ENCODE measurements at regions not wholly inside any gene's neighbourhood (a gene's known extent, or its start where the extent isn't known, plus 50 kb on each side); places are given as distances from the start of the nearest gene placed in this dataset.
A peak's percentile ranks its signal among the peaks of the same experiment; 100 is the strongest.

GRCh38 chr2:12534646-12535263 lies 182.0 kb upstream of the TRIB2 start:
- ChIA-PET POLR2A (interaction anchor here (1.0 to 1.3 kb wide), 2 partner anchors 12 to 32 kb away, joined by 3 to 4 read pairs; no protein-coding TSS in a partner anchor), CTCF (interaction anchor here (0.6 to 1.4 kb wide), 3 partner anchors 13 to 181 kb away, joined by 3 read pairs; no protein-coding TSS in a partner anchor)
- peaks cover 0 to 7% (median 0%) of the 10 kb centered on the region in 5 donors for H3K27me3 Mint-ChIP-seq
- intact Hi-C loops (cut with micrococcal nuclease) = no loop called here
- no peaks in the 10 kb centered on the region for H3K9me3 ChIP-seq (ENCODE audit: control insufficient read depth in 2 of 3, low read length in 3 of 3)
- no peaks in the 10 kb centered on the region for H3K36me3 ChIP-seq (ENCODE audit: control insufficient read depth in 2 of 3, insufficient read depth in 3 of 3, low read length in 3 of 3)
- no peak for ATAC-seq
- no peaks in the 10 kb centered on the region for H3K27me3 ChIP-seq (ENCODE audit: control insufficient read depth in 2 of 2, insufficient read depth in 2 of 2, low read length in 2 of 2)
- H3K4me3 ChIP-seq (ENCODE audit: low read length) = no peak overlapping the region
- DNase-seq = no peak
- peak overlapping the region in 8 of 10 donors; percentile 6 to 80 (median 63) for H3K4me3 Mint-ChIP-seq
- no peak overlapping the region for H3K27ac ChIP-seq (ENCODE audit: low read depth, low read length)
- H3K9me3 Mint-ChIP-seq = peaks cover 0 to 1% (median 0%) of the 10 kb centered on the region in 11 donors
- H3K36me3 Mint-ChIP-seq = peaks cover 0 to 5% (median 0%) of the 10 kb centered on the region in 5 donors
- H3K4me1 Mint-ChIP-seq = peaks cover 12 to 46% (median 36%) of the 10 kb centered on the region in 7 donors
- H3K27ac Mint-ChIP-seq = peak overlapping the region in 6 of 9 donors; percentile 74 to 92 (median 84)
- H3K4me1 ChIP-seq (ENCODE audit: control insufficient read depth in 2 of 2, insufficient read depth in 2 of 2, low read length in 2 of 2) = peaks cover 0 to 12% of the 10 kb centered on the region in 2 donors

GRCh38 chr2:12536976-12537375 lies 179.8 kb upstream of the TRIB2 start:
- intact Hi-C loops (cut with micrococcal nuclease) = loop anchor here in 1 of 2 donors (2.0 kb wide), 1 partner anchor 18 kb away; no protein-coding TSS in a partner anchor
- ATAC-seq = no peak
- no peak overlapping the region for H3K27ac Mint-ChIP-seq
- no peaks in the 10 kb centered on the region for H3K36me3 ChIP-seq (ENCODE audit: control insufficient read depth in 2 of 3, insufficient read depth in 3 of 3, low read length in 3 of 3)
- no peaks in the 10 kb centered on the region for H3K9me3 ChIP-seq (ENCODE audit: control insufficient read depth in 2 of 3, low read length in 3 of 3)
- peaks cover 0 to 1% (median 0%) of the 10 kb centered on the region in 11 donors for H3K9me3 Mint-ChIP-seq
- no peak overlapping the region for H3K4me3 ChIP-seq (ENCODE audit: low read length)
- peaks cover 0 to 5% (median 0%) of the 10 kb centered on the region in 5 donors for H3K36me3 Mint-ChIP-seq
- H3K4me1 Mint-ChIP-seq = peaks cover 12 to 53% (median 36%) of the 10 kb centered on the region in 7 donors
- H3K4me1 ChIP-seq (ENCODE audit: control insufficient read depth in 2 of 2, insufficient read depth in 2 of 2, low read length in 2 of 2) = peaks cover 0 to 12% of the 10 kb centered on the region in 2 donors
- no peak for DNase-seq
- H3K4me3 Mint-ChIP-seq = no peak overlapping the region
- ChIA-PET POLR2A (no interaction called here), CTCF (interaction anchor here (1.4 kb wide), 1 partner anchor 35 kb away, joined by 4 read pairs; no protein-coding TSS in a partner anchor)
- H3K27ac ChIP-seq (ENCODE audit: low read depth, low read length) = no peak overlapping the region
- peaks cover 0 to 7% (median 0%) of the 10 kb centered on the region in 5 donors for H3K27me3 Mint-ChIP-seq
- H3K27me3 ChIP-seq (ENCODE audit: control insufficient read depth in 2 of 2, insufficient read depth in 2 of 2, low read length in 2 of 2) = no peaks in the 10 kb centered on the region

- H3K4me1 ChIP-seq (ENCODE audit: control insufficient read depth in 2 of 2, insufficient read depth in 2 of 2, low read length in 2 of 2) = peaks cover 0 to 12% of the 10 kb centered on the region in 2 donors
- Mint-ChIP-seq H3K4me3 (no peak overlapping the region), H3K36me3 (peaks cover 0 to 6% (median 0%) of the 10 kb centered on the region in 5 donors), H3K27ac (peak overlapping the region in 1 of 9 donors; percentile 42), H3K9me3 (peaks cover 0 to 1% (median 0%) of the 10 kb centered on the region in 11 donors), H3K27me3 (no peaks in the 10 kb centered on the region), H3K4me1 (peaks cover 10 to 55% (median 27%) of the 10 kb centered on the region in 7 donors)
- intact Hi-C loops (cut with micrococcal nuclease) = no loop called here
- H3K36me3 ChIP-seq (ENCODE audit: control insufficient read depth in 2 of 3, insufficient read depth in 3 of 3, low read length in 3 of 3) = no peaks in the 10 kb centered on the region
- H3K27ac ChIP-seq (ENCODE audit: low read depth, low read length) = no peak overlapping the region
- no peak for DNase-seq
- POLR2A ChIA-PET = interaction anchor here (0.7 kb wide), 1 partner anchor 9 kb away, joined by 4 read pairs; no protein-coding TSS in a partner anchor
- no peak overlapping the region for H3K4me3 ChIP-seq (ENCODE audit: low read length)
- no peaks in the 10 kb centered on the region for H3K27me3 ChIP-seq (ENCODE audit: control insufficient read depth in 2 of 2, insufficient read depth in 2 of 2, low read length in 2 of 2)
- no peaks in the 10 kb centered on the region for H3K9me3 ChIP-seq (ENCODE audit: control insufficient read depth in 2 of 3, low read length in 3 of 3)
- ATAC-seq = no peak
- CTCF ChIA-PET = no interaction called here
Observed at GRCh38 chr2:12538138-12538694, 178.5 kb upstream of the TRIB2 start.

GRCh38 chr2:12539336-12539735 lies 177.4 kb upstream of the TRIB2 start:
- peaks cover 0 to 3% of the 10 kb centered on the region in 2 donors for H3K4me1 ChIP-seq (ENCODE audit: control insufficient read depth in 2 of 2, insufficient read depth in 2 of 2, low read length in 2 of 2)
- no peak overlapping the region for H3K27ac Mint-ChIP-seq
- DNase-seq = no peak
- peaks cover 3 to 48% (median 16%) of the 10 kb centered on the region in 7 donors for H3K4me1 Mint-ChIP-seq
- H3K27ac ChIP-seq (ENCODE audit: low read depth, low read length) = no peak overlapping the region
- H3K4me3 ChIP-seq (ENCODE audit: low read length) = no peak overlapping the region
- no peaks in the 10 kb centered on the region for H3K36me3 ChIP-seq (ENCODE audit: control insufficient read depth in 2 of 3, insufficient read depth in 3 of 3, low read length in 3 of 3)
- H3K9me3 ChIP-seq (ENCODE audit: control insufficient read depth in 2 of 3, low read length in 3 of 3) = no peaks in the 10 kb centered on the region
- peaks cover 0 to under 1% (median 0%) of the 10 kb centered on the region in 11 donors for H3K9me3 Mint-ChIP-seq
- H3K27me3 Mint-ChIP-seq = no peaks in the 10 kb centered on the region
- H3K36me3 Mint-ChIP-seq = peaks cover 0 to 6% (median 0%) of the 10 kb centered on the region in 5 donors
- POLR2A ChIA-PET = interaction anchor here (1.0 kb wide), 1 partner anchor 25 kb away, joined by 3 read pairs; no protein-coding TSS in a partner anchor
- intact Hi-C loops (cut with micrococcal nuclease) = no loop called here
- H3K27me3 ChIP-seq (ENCODE audit: control insufficient read depth in 2 of 2, insufficient read depth in 2 of 2, low read length in 2 of 2) = no peaks in the 10 kb centered on the region
- ATAC-seq = no peak
- CTCF ChIA-PET = interaction anchor here (0.6 kb wide), 1 partner anchor 57 kb away, joined by 3 read pairs; no protein-coding TSS in a partner anchor
- no peak overlapping the region for H3K4me3 Mint-ChIP-seq

GRCh38 chr2:12539776-12540562 lies 176.8 kb upstream of the TRIB2 start:
- Histone ChIP-seq H3K4me1 (ENCODE audit: control insufficient read depth in 2 of 2, insufficient read depth in 2 of 2, low read length in 2 of 2) (no peaks in the 10 kb centered on the region), H3K27ac (ENCODE audit: low read depth, low read length) (no peak overlapping the region), H3K27me3 (ENCODE audit: control insufficient read depth in 2 of 2, insufficient read depth in 2 of 2, low read length in 2 of 2) (no peaks in the 10 kb centered on the region), H3K36me3 (ENCODE audit: control insufficient read depth in 2 of 3, insufficient read depth in 3 of 3, low read length in 3 of 3) (no peaks in the 10 kb centered on the region), H3K4me3 (ENCODE audit: low read length) (no peak overlapping the region), H3K9me3 (ENCODE audit: control insufficient read depth in 2 of 3, low read length in 3 of 3) (no peaks in the 10 kb centered on the region)
- Mint-ChIP-seq H3K27ac (no peak overlapping the region), H3K4me3 (no peak overlapping the region), H3K4me1 (peaks cover 0 to 42% (median 9%) of the 10 kb centered on the region in 7 donors), H3K9me3 (peaks cover 0 to 5% (median 0%) of the 10 kb centered on the region in 11 donors), H3K36me3 (peaks cover 0 to 6% (median 0%) of the 10 kb centered on the region in 5 donors), H3K27me3 (no peaks in the 10 kb centered on the region)
- POLR2A ChIA-PET = interaction anchor here (1.0 kb wide), 1 partner anchor 25 kb away, joined by 3 read pairs; no protein-coding TSS in a partner anchor
- ATAC-seq (no peak), DNase-seq (no peak)
- intact Hi-C loops (cut with micrococcal nuclease) = no loop called here
- CTCF ChIA-PET = no interaction called here

Data from naive thymus-derived CD4-positive, alpha-beta T cell (primary cell).